Testis (tissue), 2 donors: ENCODE measurements at regions not wholly inside any gene's neighbourhood (a gene's known extent, or its start where the extent isn't known, plus 50 kb on each side); places are given as distances from the start of the nearest gene placed in this dataset.

Source experiments
- DNase-seq: peaks from one replicate; pipeline ENCODE4 v3.0.0-alpha.2; 2019
- H3K27ac ChIP-seq, 2 donors: fragments of 200-600 bp; sonication (generic); one replicate each; pipeline ENCODE4 v1.5.1; 2019
- H3K27me3 ChIP-seq: fragments of 200-600 bp; sonication (generic); one replicate; pipeline ENCODE4 v1.5.1; 2019
- H3K36me3 ChIP-seq: fragments of 200-600 bp; sonication (generic); one replicate; pipeline ENCODE4 v1.5.1; 2017; ENCODE audit warnings: low read depth; ENCODE audit errors: missing control alignments
- H3K4me1 ChIP-seq: fragments of 200-600 bp; sonication (generic); one replicate; pipeline ENCODE4 v1.5.1; 2019
- H3K4me3 ChIP-seq, 2 donors: fragments of 200-600 bp; sonication (generic); one replicate each; pipeline ENCODE4 v1.5.1; 2017 to 2019
- H3K9me3 ChIP-seq: fragments of 200-600 bp; sonication (generic); one replicate; pipeline ENCODE4 v1.5.1; 2017
- POLR2A ChIP-seq: fragments of 450-650 bp; IDR thresholded peaks from one replicate; pipeline ENCODE4 v1.6.1; 2017; ENCODE audit warnings: antibody characterized with exemption, mild to moderate bottlenecking, moderate library complexity
- WGBS, 2 donors: methylation state at CpG; one replicate each; pipeline ENCODE4 v1.1.5; 2018; 5-methylcytosine and 5-hydroxymethylcytosine counted together
- intact Hi-C: fragments of 100-400 bp; cut with DNase I; formaldehyde crosslinking; loops from one replicate; pipeline ENCODE4 v1.15.1; 2023; ENCODE audit warnings: low total_unique reads
- TF ChIP-seq, protein P1 (sequence below), 3 experiments: fragments of 450-650 bp in 2 of 3; fragments of 200-600 bp in 1 of 3; sonication (generic) in 1 of 3; IDR thresholded peaks; one replicate each; pipeline ENCODE4 v1.5.1; 2016 to 2019; ENCODE audit warnings: antibody characterized with exemption in 3 of 3, mild to moderate bottlenecking in 2 of 3, moderate library complexity in 1 of 3

DNA sequence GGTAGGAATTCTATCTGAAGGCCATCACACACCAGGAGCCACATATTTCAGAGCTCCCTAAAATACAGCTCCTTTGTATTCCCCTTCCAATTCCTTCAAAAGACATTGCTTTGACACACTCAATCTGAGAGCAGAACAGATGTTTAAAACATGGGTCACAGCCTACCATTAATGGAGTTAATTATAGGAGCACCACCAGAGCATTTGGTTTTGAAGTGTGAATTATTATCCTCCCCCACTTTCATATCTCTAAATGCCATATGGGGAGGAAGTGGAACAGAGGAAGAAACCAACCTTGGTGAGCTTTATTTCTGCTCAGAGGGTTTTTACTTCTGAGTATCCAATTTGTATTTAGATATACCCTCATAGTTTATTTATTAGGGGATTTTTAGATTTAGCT, 50.7 kb upstream of the TNFRSF21 start:
- Histone ChIP-seq H3K9me3 (no peaks in the 10 kb centered on the region), H3K36me3 (no peaks in the 10 kb centered on the region), H3K27ac (no peak overlapping the region), H3K4me3 (no peak overlapping the region), H3K27me3 (no peaks in the 10 kb centered on the region), H3K4me1 (no peaks in the 10 kb centered on the region)
- intact Hi-C loops, result no loop called here
- TF ChIP-seq POLR2A, result no peak
- TF ChIP-seq, protein P1, sequence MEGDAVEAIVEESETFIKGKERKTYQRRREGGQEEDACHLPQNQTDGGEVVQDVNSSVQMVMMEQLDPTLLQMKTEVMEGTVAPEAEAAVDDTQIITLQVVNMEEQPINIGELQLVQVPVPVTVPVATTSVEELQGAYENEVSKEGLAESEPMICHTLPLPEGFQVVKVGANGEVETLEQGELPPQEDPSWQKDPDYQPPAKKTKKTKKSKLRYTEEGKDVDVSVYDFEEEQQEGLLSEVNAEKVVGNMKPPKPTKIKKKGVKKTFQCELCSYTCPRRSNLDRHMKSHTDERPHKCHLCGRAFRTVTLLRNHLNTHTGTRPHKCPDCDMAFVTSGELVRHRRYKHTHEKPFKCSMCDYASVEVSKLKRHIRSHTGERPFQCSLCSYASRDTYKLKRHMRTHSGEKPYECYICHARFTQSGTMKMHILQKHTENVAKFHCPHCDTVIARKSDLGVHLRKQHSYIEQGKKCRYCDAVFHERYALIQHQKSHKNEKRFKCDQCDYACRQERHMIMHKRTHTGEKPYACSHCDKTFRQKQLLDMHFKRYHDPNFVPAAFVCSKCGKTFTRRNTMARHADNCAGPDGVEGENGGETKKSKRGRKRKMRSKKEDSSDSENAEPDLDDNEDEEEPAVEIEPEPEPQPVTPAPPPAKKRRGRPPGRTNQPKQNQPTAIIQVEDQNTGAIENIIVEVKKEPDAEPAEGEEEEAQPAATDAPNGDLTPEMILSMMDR (IDR thresholded peaks at IDR 0.05), result no peak
- DNase-seq, result no peak

DNA sequence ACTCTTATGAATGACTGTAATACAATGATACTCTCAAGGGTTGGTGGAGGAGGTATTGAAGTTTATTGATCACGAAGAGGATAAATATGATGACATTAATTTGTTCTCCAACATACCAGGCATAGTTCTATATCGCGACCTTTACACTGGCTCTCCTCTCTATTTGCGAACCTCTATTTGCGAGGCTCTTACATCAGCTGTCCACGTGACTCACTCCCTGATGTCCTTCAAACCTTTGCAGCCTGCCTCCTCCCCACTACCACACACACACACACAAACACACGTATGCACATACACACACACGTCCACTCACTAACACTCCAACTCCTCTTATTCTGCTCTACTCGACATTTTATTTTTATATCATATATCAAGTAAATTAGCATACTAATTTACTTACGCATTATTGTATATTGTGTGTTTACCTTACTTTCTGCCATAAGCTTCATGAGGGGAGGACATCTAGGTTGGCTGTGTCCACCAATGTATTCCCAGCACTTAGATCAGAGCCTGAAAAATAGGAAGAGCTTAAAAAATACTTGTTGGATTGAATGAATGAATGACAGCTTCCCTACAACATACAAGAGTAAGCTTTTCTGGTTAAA, 53.3 kb upstream of the TNFRSF21 start:
- Histone ChIP-seq H3K4me3 (no peak overlapping the region), H3K9me3 (no peaks in the 10 kb centered on the region), H3K4me1 (no peaks in the 10 kb centered on the region), H3K27ac (no peak overlapping the region), H3K36me3 (no peaks in the 10 kb centered on the region), H3K27me3 (no peaks in the 10 kb centered on the region)
- TF ChIP-seq, protein P1 (IDR thresholded peaks at IDR 0.05), result no peak
- TF ChIP-seq POLR2A, result no peak
- intact Hi-C loops, result no loop called here
- no peak for DNase-seq
- 87 to 88% methylated on average over 10 of the region's 10 CpGs for WGBS, 2 donors

DNA sequence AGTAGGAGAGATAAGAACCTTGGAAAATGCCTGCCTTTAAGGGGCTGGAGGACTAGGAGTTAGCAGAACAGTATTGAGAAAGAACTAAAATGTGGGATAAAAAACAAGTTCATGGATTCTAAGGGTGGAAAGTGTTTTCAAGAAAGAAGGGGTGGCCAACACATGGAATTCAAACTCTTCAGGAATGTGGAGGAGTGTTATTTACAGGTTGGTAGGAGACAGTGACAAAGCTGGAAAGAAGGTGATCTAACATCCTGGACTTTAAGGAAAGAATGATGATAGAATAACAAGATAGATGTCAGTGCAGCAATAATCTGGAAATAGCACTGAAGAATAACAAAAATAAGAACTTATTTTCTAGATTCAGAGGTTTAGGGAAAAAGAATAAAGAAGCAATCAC, 54.0 kb upstream of the TNFRSF21 start:
- intact Hi-C loops, result no loop called here
- DNase-seq, result no peak
- H3K9me3 ChIP-seq, result no peaks in the 10 kb centered on the region
- no peak overlapping the region for H3K27ac ChIP-seq
- H3K27me3 ChIP-seq, result no peaks in the 10 kb centered on the region
- no peaks in the 10 kb centered on the region for H3K36me3 ChIP-seq
- no peak for TF ChIP-seq POLR2A
- TF ChIP-seq, protein P1 (IDR thresholded peaks at IDR 0.05), result no peak
- H3K4me3 ChIP-seq, result no peak overlapping the region
- H3K4me1 ChIP-seq, result no peaks in the 10 kb centered on the region

DNA sequence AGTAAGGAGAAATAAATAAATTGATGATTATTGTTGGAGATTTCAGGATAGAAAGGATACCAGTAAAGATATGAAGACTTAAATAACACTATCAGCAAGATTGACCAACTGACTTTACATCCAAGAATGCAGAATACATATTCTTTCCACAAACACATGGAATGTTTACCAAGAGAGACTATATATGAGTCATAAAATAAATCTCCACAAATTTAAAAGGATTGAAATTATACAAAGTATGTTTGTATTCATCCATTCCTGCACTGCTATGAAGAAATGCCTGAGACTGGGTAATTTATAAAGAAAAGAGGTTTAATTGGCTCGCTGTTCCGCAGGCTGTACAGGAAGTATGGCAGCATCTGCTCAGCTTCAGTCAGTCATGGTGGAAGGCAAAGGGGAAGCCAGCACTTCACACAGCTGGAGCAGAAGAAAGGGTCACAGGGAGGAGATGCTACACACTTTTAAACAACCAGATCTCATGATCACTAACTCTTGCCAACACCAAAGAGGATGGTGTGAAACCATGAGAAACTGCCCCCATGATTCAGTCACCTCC, 56.7 kb upstream of the TNFRSF21 start:
- no peaks in the 10 kb centered on the region for H3K27me3 ChIP-seq
- TF ChIP-seq, protein P1 (IDR thresholded peaks at IDR 0.05), result no peak
- TF ChIP-seq POLR2A, result no peak
- H3K27ac ChIP-seq, result no peak overlapping the region
- no peak overlapping the region for H3K4me3 ChIP-seq
- no peaks in the 10 kb centered on the region for H3K9me3 ChIP-seq
- H3K4me1 ChIP-seq, result no peaks in the 10 kb centered on the region
- no peaks in the 10 kb centered on the region for H3K36me3 ChIP-seq
- intact Hi-C loops, result no loop called here
- WGBS, 2 donors, result 93% methylated on average over 2 of the region's 2 CpGs
- no peak for DNase-seq

DNA sequence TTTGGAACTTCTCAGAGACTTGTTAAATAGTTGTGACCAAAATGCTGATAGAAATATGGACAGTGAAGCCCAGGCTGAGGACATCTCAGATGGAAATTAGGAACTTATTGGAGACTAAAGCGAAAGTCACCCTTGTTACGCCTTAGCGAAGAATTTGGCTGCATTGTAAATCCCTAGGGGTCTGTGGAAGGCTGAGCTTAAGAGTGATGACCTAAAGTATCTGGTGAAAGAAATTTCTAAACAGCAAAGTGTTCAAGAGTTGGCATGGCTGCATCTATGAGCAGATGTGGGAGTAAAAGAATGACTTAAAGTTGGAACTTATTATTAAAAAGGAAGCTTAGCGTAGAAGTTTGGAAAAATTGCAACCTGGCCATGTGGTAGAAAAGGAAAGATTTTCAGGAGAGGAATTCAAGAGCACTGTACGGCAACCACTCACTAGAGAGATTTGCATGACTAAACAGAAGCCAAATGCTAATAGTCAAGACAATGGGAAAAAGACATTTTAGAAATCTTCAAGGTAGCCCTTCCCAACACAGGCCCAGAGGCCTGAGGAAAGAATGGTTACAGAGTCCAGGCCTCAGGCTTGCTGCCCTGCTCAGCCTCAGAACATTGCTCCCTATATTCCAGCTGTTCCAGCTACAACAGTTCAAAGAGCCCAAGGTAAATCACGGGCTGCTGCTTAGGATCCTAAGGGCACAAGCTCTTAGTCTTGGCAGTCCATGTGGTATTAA, 61.6 kb upstream of the TNFRSF21 start:
- Histone ChIP-seq H3K27me3 (no peaks in the 10 kb centered on the region), H3K36me3 (no peaks in the 10 kb centered on the region), H3K27ac (no peak overlapping the region), H3K4me3 (no peak overlapping the region), H3K9me3 (no peaks in the 10 kb centered on the region), H3K4me1 (no peaks in the 10 kb centered on the region)
- intact Hi-C loops, result no loop called here
- 92 to 97% methylated on average over 6 of the region's 6 CpGs for WGBS, 2 donors
- TF ChIP-seq, protein P1 (IDR thresholded peaks at IDR 0.05), result no peak
- no peak for TF ChIP-seq POLR2A
- DNase-seq, result no peak
